AG04449 (cell line): ENCODE measurements at regions not wholly inside any gene's neighbourhood (a gene's known extent, or its start where the extent isn't known, plus 50 kb on each side); places are given as distances from the start of the nearest gene placed in this dataset.

Source experiments
- CTCF ChIA-PET: fragments of 350-600 bp; formaldehyde crosslinking; extraction: SDS; loops from one replicate; lab custom pipeline; 2021; ENCODE audit warnings: antibody characterized with exemption; lab: Yijun Ruan, JAX
- POLR2A ChIA-PET: fragments of 400-600, 350-600 bp; formaldehyde crosslinking; extraction: SDS; loops from one replicate; lab custom pipeline; 2020; ENCODE audit warnings: antibody characterized with exemption, inconsistent platforms; lab: Yijun Ruan, JAX
- DNase-seq: peaks from one replicate; pipeline ENCODE4 v3.0.0-alpha.2; 2010; ENCODE audit warnings: low read depth, low spot score
- H3K4me3 ChIP-seq: 2 replicates; pipeline ENCODE4 v1.5.1; 2011; ENCODE audit warnings: low read depth, mild to moderate bottlenecking, control low read depth, low read length
- TF ChIP-seq, protein P1 (sequence below): IDR thresholded peaks from one replicate; pipeline ENCODE4 v1.5.1; 2011; ENCODE audit warnings: mild to moderate bottlenecking, moderate library complexity, low read length, control low read depth, inconsistent platforms; ENCODE audit not compliant: insufficient read depth; ENCODE audit errors: missing control alignments

DNA sequence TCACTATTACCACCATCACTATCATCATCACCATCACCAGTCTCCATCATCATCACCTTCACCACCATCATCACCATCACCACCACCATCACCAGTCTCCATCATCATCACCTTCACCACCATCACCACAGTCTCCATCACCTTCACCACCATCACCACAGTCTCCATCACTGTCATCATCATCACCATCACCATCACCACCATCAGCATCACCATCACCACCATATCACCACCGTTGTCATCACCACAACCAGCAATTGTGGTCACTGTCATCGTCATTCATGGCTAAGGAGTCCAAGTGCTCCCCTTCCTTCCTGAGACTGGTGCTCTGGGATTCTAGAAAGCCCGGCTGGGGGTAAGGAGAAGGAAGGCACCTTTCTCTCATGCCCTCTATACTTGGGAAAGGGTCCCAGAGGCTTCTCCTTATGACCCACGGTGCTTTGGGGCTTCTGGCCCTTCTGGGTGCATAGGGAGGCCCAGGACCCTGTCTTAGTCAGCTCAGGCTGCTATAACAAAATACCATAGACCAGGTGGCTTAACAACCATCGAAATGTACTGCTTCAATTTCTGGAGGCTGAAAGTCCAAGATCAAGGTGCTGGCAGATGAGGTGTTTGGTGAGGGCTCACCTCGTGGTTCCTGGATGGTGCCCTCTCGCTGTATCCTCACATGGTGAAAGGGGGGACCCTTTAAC lies 93.4 kb upstream of the GSE1 start:
- no peak for DNase-seq
- no peak overlapping the region for H3K4me3 ChIP-seq
- ChIA-PET CTCF (interaction anchor here (1.0 kb wide), 1 partner anchor 9 kb away, joined by 3 read pairs; no protein-coding TSS in a partner anchor), POLR2A (no interaction called here)
- TF ChIP-seq, protein P1, sequence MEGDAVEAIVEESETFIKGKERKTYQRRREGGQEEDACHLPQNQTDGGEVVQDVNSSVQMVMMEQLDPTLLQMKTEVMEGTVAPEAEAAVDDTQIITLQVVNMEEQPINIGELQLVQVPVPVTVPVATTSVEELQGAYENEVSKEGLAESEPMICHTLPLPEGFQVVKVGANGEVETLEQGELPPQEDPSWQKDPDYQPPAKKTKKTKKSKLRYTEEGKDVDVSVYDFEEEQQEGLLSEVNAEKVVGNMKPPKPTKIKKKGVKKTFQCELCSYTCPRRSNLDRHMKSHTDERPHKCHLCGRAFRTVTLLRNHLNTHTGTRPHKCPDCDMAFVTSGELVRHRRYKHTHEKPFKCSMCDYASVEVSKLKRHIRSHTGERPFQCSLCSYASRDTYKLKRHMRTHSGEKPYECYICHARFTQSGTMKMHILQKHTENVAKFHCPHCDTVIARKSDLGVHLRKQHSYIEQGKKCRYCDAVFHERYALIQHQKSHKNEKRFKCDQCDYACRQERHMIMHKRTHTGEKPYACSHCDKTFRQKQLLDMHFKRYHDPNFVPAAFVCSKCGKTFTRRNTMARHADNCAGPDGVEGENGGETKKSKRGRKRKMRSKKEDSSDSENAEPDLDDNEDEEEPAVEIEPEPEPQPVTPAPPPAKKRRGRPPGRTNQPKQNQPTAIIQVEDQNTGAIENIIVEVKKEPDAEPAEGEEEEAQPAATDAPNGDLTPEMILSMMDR = no peak

DNA sequence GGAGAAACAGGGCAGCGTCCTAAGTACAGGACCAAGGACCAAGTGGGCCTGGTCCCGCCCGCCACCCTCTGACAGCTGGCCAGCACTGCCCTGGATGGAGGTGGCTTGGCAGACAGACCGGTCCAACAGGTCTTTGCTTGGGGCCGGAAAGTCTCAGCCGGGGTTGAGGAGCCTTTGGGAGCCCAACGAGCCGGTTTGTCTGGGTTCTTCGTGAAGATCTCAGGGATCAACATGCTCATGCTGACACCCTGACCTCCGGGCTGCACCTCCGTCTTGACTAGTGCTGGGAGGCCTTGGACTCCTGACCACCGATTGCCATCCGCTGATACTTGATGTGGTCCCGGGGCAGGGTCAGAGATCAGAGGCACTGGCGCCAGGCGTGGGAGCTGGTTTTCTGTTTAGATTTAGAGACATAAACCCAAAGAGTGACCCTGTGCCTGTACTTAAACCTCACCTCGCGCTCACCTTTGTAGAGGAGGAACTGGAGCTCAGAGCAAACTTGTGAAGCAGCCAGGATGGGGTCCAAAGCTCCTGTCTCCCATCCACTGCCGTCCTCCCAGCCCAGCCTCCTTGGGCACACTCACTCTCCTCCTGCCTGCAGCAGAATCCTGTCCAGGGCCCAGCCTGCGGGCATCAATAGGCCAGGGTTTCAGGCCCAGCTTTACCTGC lies 92.1 kb upstream of the GSE1 start:
- DNase-seq = no peak

GRCh38 chr16:85521552-85522307 lies 91.4 kb upstream of the GSE1 start:
- no peak for DNase-seq
- CTCF ChIA-PET = interaction anchor here (1.0 kb wide), 1 partner anchor 101 kb away, joined by 3 read pairs; no protein-coding TSS in a partner anchor
- TF ChIP-seq, protein P1 = no peak
- POLR2A ChIA-PET = no interaction called here
- H3K4me3 ChIP-seq = no peak overlapping the region

More for the DNA sequence above, 92.1 kb upstream of the GSE1 start:
- H3K4me3 ChIP-seq = no peak overlapping the region
- POLR2A ChIA-PET = no interaction called here
- CTCF ChIA-PET = interaction anchor here (1.0 kb wide), 1 partner anchor 100 kb away, joined by 3 read pairs; no protein-coding TSS in a partner anchor
- TF ChIP-seq, protein P1 = no peak

GRCh38 chr16:85522308-85522841 lies 90.7 kb upstream of the GSE1 start:
- no peak for DNase-seq
- TF ChIP-seq, protein P1 = no peak
- CTCF ChIA-PET = no interaction called here
- no peak overlapping the region for H3K4me3 ChIP-seq
- POLR2A ChIA-PET = no interaction called here

GRCh38 chr16:85522842-85523601 lies 90.1 kb upstream of the GSE1 start:
- no peak overlapping the region for H3K4me3 ChIP-seq
- DNase-seq = no peak
- ChIA-PET POLR2A (no interaction called here), CTCF (interaction anchor here (1.2 to 1.6 kb wide), 2 partner anchors 8 to 102 kb away, joined by 3 to 7 read pairs; no protein-coding TSS in a partner anchor)
- TF ChIP-seq, protein P1 = no peak
